ENCODE measurements at regions not wholly inside any gene's neighbourhood (a gene's known extent, or its start where the extent isn't known, plus 50 kb on each side); places are given as distances from the start of the nearest gene placed in this dataset.

- TF ChIP-seq CTCF (IDR thresholded peaks at IDR 0.05) (no peak), EZH2 (IDR thresholded peaks at IDR 0.05) (no peak), EZH2phosphoT487 (IDR thresholded peaks at IDR 0.05) (no peak)
Measured at GRCh38 chr2:41965173-41965908, 82.5 kb upstream of the PKDCC start.

All from neural progenitor cell (in vitro differentiated cells).